HepG2 (cell line): ENCODE measurements at regions not wholly inside any gene's neighbourhood (a gene's known extent, or its start where the extent isn't known, plus 50 kb on each side); places are given as distances from the start of the nearest gene placed in this dataset.

Source experiments
- CBX1 ChIP-seq: IDR thresholded peaks from one replicate; pipeline ENCODE4 v1.6.1; 2016; ENCODE audit warnings: antibody characterized with exemption, low read depth
- FOXA1 ChIP-seq, 2 experiments: fragments of 450-650 bp in 1 of 2; sonication (generic) in 1 of 2; formaldehyde crosslinking in 1 of 2; IDR thresholded peaks; 2 replicates each; pipeline versions ENCODE4 v1.4.0 to v1.6.1; 2016 to 2020; ENCODE audit warnings: missing genetic modification reagents in 1 of 2
- NR2F6 ChIP-seq, 2 experiments: IDR thresholded peaks; 2 replicates each; pipeline ENCODE4 v1.6.1; 2016; ENCODE audit warnings: antibody characterized with exemption in 1 of 2, mild to moderate bottlenecking in 1 of 2
- POLR2A ChIP-seq, 2 experiments: IDR thresholded peaks; 2 replicates each; pipeline ENCODE4 v1.6.1; 2011; ENCODE audit warnings: low read depth in 2 of 2, low read length in 2 of 2, mild to moderate bottlenecking in 1 of 2, moderate library complexity in 1 of 2; ENCODE audit not compliant: insufficient read depth in 1 of 2
- POLR2AphosphoS5 ChIP-seq: IDR thresholded peaks from 2 replicates; pipeline ENCODE4 v1.6.1; 2012; ENCODE audit warnings: low read depth, low read length
- TARDBP ChIP-seq: sonication (generic); formaldehyde crosslinking; IDR thresholded peaks from 2 replicates; pipeline ENCODE4 v1.8.0; 2022; ENCODE audit warnings: mild to moderate bottlenecking, missing genetic modification reagents
- ZNF549 ChIP-seq: sonication (generic); formaldehyde crosslinking; IDR thresholded peaks from 2 replicates; pipeline ENCODE4 v1.5.0; 2020; ENCODE audit warnings: missing genetic modification reagents
- ZNF747 ChIP-seq: sonication (generic); formaldehyde crosslinking; IDR thresholded peaks from 2 replicates; pipeline ENCODE4 v1.8.1; 2023; ENCODE audit warnings: missing genetic modification reagents, mild to moderate bottlenecking, borderline replicate concordance
- TF ChIP-seq, protein P1 (sequence below): sonication (generic); formaldehyde crosslinking; IDR thresholded peaks from 2 replicates; pipeline ENCODE4 v1.9.0; 2021; ENCODE audit warnings: missing genetic modification reagents, borderline replicate concordance
- TF ChIP-seq, protein P2 (sequence below): sonication (generic); formaldehyde crosslinking; IDR thresholded peaks from 2 replicates; pipeline ENCODE4 v1.4.0; 2020; ENCODE audit warnings: missing genetic modification reagents
- TF ChIP-seq, protein P3 (sequence below): sonication (generic); formaldehyde crosslinking; IDR thresholded peaks from 2 replicates; pipeline ENCODE4 v1.4.0; 2020; ENCODE audit warnings: missing genetic modification reagents, mild to moderate bottlenecking, borderline replicate concordance
- TF ChIP-seq, protein P4 (sequence below): sonication (generic); formaldehyde crosslinking; IDR thresholded peaks from 2 replicates; pipeline ENCODE4 v1.5.0; 2020; ENCODE audit warnings: mild to moderate bottlenecking, missing genetic modification reagents, moderate library complexity
- TF ChIP-seq, protein P5 (sequence below): fragments of 450-650 bp; IDR thresholded peaks from 2 replicates; pipeline ENCODE4 v1.6.1; 2016
- TF ChIP-seq, protein P6 (sequence below): sonication (generic); formaldehyde crosslinking; IDR thresholded peaks from 2 replicates; pipeline ENCODE4 v1.4.0; 2020; ENCODE audit warnings: missing genetic modification reagents

DNA sequence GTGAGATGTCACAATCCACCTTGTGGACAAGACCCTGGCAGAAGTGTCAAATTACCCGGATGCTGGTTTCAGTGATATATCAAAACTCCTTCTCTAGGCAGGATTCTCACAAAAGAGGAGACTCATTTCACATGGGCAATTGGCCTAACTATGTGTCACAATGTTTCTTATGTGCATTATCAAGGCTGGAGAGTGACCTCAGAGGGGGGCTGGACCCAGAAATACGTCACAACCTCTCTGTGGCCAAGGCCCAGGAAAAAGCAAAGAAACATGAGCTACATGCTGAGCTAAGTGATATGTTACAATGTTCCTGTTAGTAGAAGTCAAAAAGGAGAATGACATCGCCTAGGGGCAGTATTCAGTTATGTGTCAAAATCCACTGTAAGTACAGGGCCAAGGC, 1031.2 kb upstream of the AMELY start:
- TF ChIP-seq, protein P1, sequence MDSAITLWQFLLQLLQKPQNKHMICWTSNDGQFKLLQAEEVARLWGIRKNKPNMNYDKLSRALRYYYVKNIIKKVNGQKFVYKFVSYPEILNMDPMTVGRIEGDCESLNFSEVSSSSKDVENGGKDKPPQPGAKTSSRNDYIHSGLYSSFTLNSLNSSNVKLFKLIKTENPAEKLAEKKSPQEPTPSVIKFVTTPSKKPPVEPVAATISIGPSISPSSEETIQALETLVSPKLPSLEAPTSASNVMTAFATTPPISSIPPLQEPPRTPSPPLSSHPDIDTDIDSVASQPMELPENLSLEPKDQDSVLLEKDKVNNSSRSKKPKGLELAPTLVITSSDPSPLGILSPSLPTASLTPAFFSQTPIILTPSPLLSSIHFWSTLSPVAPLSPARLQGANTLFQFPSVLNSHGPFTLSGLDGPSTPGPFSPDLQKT = no peak
- TF ChIP-seq ZNF549 (no peak), NR2F6 (IDR thresholded peaks at IDR 0.05) (no peak), NR2F6 (CRISPR knock-in tag; IDR thresholded peaks at IDR 0.05) (no peak), FOXA1 (IDR thresholded peaks at IDR 0.05) (no peak), FOXA1 (CRISPR knock-in tag; IDR thresholded peaks at IDR 0.05) (no peak), TARDBP (no peak), CBX1 (no peak), ZNF747 (CRISPR knock-in tag) (no peak), POLR2A (IDR thresholded peaks at IDR 0.05; ENCODE audit: insufficient read depth in 1 of 2, low read depth in 2 of 2, low read length in 2 of 2) (no peak), POLR2AphosphoS5 (no peak)
- TF ChIP-seq, protein P2, sequence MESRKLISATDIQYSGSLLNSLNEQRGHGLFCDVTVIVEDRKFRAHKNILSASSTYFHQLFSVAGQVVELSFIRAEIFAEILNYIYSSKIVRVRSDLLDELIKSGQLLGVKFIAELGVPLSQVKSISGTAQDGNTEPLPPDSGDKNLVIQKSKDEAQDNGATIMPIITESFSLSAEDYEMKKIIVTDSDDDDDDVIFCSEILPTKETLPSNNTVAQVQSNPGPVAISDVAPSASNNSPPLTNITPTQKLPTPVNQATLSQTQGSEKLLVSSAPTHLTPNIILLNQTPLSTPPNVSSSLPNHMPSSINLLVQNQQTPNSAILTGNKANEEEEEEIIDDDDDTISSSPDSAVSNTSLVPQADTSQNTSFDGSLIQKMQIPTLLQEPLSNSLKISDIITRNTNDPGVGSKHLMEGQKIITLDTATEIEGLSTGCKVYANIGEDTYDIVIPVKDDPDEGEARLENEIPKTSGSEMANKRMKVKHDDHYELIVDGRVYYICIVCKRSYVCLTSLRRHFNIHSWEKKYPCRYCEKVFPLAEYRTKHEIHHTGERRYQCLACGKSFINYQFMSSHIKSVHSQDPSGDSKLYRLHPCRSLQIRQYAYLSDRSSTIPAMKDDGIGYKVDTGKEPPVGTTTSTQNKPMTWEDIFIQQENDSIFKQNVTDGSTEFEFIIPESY = no peak
- TF ChIP-seq, protein P3, sequence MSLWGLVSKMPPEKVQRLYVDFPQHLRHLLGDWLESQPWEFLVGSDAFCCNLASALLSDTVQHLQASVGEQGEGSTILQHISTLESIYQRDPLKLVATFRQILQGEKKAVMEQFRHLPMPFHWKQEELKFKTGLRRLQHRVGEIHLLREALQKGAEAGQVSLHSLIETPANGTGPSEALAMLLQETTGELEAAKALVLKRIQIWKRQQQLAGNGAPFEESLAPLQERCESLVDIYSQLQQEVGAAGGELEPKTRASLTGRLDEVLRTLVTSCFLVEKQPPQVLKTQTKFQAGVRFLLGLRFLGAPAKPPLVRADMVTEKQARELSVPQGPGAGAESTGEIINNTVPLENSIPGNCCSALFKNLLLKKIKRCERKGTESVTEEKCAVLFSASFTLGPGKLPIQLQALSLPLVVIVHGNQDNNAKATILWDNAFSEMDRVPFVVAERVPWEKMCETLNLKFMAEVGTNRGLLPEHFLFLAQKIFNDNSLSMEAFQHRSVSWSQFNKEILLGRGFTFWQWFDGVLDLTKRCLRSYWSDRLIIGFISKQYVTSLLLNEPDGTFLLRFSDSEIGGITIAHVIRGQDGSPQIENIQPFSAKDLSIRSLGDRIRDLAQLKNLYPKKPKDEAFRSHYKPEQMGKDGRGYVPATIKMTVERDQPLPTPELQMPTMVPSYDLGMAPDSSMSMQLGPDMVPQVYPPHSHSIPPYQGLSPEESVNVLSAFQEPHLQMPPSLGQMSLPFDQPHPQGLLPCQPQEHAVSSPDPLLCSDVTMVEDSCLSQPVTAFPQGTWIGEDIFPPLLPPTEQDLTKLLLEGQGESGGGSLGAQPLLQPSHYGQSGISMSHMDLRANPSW (CRISPR knock-in tag) = no peak
- TF ChIP-seq, protein P4, sequence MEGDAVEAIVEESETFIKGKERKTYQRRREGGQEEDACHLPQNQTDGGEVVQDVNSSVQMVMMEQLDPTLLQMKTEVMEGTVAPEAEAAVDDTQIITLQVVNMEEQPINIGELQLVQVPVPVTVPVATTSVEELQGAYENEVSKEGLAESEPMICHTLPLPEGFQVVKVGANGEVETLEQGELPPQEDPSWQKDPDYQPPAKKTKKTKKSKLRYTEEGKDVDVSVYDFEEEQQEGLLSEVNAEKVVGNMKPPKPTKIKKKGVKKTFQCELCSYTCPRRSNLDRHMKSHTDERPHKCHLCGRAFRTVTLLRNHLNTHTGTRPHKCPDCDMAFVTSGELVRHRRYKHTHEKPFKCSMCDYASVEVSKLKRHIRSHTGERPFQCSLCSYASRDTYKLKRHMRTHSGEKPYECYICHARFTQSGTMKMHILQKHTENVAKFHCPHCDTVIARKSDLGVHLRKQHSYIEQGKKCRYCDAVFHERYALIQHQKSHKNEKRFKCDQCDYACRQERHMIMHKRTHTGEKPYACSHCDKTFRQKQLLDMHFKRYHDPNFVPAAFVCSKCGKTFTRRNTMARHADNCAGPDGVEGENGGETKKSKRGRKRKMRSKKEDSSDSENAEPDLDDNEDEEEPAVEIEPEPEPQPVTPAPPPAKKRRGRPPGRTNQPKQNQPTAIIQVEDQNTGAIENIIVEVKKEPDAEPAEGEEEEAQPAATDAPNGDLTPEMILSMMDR (CRISPR knock-in tag) = no peak
- TF ChIP-seq, protein P5, sequence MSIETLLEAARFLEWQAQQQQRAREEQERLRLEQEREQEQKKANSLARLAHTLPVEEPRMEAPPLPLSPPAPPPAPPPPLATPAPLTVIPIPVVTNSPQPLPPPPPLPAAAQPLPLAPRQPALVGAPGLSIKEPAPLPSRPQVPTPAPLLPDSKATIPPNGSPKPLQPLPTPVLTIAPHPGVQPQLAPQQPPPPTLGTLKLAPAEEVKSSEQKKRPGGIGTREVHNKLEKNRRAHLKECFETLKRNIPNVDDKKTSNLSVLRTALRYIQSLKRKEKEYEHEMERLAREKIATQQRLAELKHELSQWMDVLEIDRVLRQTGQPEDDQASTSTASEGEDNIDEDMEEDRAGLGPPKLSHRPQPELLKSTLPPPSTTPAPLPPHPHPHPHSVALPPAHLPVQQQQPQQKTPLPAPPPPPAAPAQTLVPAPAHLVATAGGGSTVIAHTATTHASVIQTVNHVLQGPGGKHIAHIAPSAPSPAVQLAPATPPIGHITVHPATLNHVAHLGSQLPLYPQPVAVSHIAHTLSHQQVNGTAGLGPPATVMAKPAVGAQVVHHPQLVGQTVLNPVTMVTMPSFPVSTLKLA = no peak
- TF ChIP-seq, protein P6, sequence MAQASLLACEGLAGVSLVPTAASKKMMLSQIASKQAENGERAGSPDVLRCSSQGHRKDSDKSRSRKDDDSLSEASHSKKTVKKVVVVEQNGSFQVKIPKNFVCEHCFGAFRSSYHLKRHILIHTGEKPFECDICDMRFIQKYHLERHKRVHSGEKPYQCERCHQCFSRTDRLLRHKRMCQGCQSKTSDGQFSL (CRISPR knock-in tag) = no peak
